PC-9 (cell line): ENCODE measurements at regions not wholly inside any gene's neighbourhood (a gene's known extent, or its start where the extent isn't known, plus 50 kb on each side); places are given as distances from the start of the nearest gene placed in this dataset.

ENCODE experiments used
- BruUV-seq: library from RNA; stranded (reverse); fragments of 400-500 nt; replicated peaks from 2 replicates; lab custom pipeline; 2021; lab: Mats Ljungman, UMichigan
- CTCF ChIA-PET: fragments of 300-600 bp; sonication (Branson Sonifier 250); formaldehyde crosslinking; loops from one replicate; lab custom pipeline; 2022; ENCODE audit warnings: antibody characterized with exemption; lab: Charles Lee
- POLR2A ChIA-PET: fragments of 300-600 bp; sonication (Branson Sonifier 250); formaldehyde crosslinking; loops from one replicate; lab custom pipeline; 2022; ENCODE audit warnings: antibody characterized with exemption; ENCODE audit not compliant: unreplicated experiment; lab: Charles Lee
- DNase-seq, 2 experiments: peaks; one replicate each; pipeline versions ENCODE4 v3.0.0 to v3.0.0-alpha.2; 2015 to 2022; ENCODE audit warnings: mixed read lengths in 1 of 2
- H2AFZ ChIP-seq: fragments of 200-600 bp; sonication (generic); 2 replicates; pipeline ENCODE4 v1.8.1; 2017; ENCODE audit warnings: antibody characterized with exemption
- H3F3A ChIP-seq: fragments of 200-600 bp; sonication (generic); 2 replicates; pipeline ENCODE4 v1.8.1; 2017; ENCODE audit warnings: antibody characterized with exemption, mild to moderate bottlenecking, low read depth; ENCODE audit not compliant: insufficient read depth
- H3K27ac ChIP-seq: fragments of 200-600 bp; sonication (generic); 2 replicates; pipeline ENCODE4 v1.6.1; 2016; ENCODE audit warnings: mixed run types
- H3K27me3 ChIP-seq: fragments of 200-600 bp; sonication (generic); 2 replicates; pipeline ENCODE4 v1.6.1; 2016; ENCODE audit warnings: low read depth, mixed run types; ENCODE audit not compliant: insufficient read depth
- H3K36me3 ChIP-seq: fragments of 200-600 bp; sonication (generic); 2 replicates; pipeline ENCODE4 v1.6.1; 2016; ENCODE audit warnings: low read depth, mixed run types
- H3K4me1 ChIP-seq: fragments of 200-600 bp; sonication (generic); replicated peaks from 2 replicates; pipeline ENCODE4 v1.6.1; 2016; ENCODE audit warnings: mixed run types; ENCODE audit not compliant: insufficient read depth
- H3K4me2 ChIP-seq: fragments of 200-600 bp; sonication (generic); 2 replicates; pipeline ENCODE4 v1.6.1; 2017; ENCODE audit warnings: mixed run types
- H3K4me3 ChIP-seq: fragments of 200-600 bp; sonication (generic); 2 replicates; pipeline ENCODE4 v1.6.1; 2016; ENCODE audit warnings: mixed run types
- H3K79me2 ChIP-seq: fragments of 200-600 bp; sonication (generic); 2 replicates; pipeline ENCODE4 v1.6.1; 2017; ENCODE audit warnings: low read depth, mixed run types
- H3K9me2 ChIP-seq: fragments of 200-600 bp; sonication (generic); 2 replicates; pipeline ENCODE4 v1.8.1; 2017; ENCODE audit warnings: mild to moderate bottlenecking; ENCODE audit not compliant: insufficient read depth
- H3K9me3 ChIP-seq: fragments of 200-600 bp; sonication (generic); 2 replicates; pipeline ENCODE4 v1.8.1; 2016; ENCODE audit warnings: low read depth; ENCODE audit not compliant: insufficient read depth
- H4K20me1 ChIP-seq: fragments of 200-600 bp; sonication (generic); 2 replicates; pipeline ENCODE4 v1.8.1; 2017; ENCODE audit not compliant: insufficient read depth
- EZH2 ChIP-seq: fragments of 200-600 bp; sonication (generic); IDR thresholded peaks from 2 replicates; pipeline ENCODE4 v1.8.0; 2017; ENCODE audit warnings: antibody characterized with exemption, low read depth
- intact Hi-C: fragments of 100-400 bp; cut with micrococcal nuclease; formaldehyde crosslinking; loops from one replicate; pipeline ENCODE4 v1.10.0; 2022; ENCODE audit not compliant: unreplicated experiment
- TF ChIP-seq, protein P1 (sequence below): fragments of 200-600 bp; sonication (generic); conservative IDR thresholded peaks from 2 replicates; pipeline ENCODE4 v1.6.1; 2017; ENCODE audit warnings: mixed run types, antibody characterized with exemption, mild to moderate bottlenecking, moderate library complexity

DNA sequence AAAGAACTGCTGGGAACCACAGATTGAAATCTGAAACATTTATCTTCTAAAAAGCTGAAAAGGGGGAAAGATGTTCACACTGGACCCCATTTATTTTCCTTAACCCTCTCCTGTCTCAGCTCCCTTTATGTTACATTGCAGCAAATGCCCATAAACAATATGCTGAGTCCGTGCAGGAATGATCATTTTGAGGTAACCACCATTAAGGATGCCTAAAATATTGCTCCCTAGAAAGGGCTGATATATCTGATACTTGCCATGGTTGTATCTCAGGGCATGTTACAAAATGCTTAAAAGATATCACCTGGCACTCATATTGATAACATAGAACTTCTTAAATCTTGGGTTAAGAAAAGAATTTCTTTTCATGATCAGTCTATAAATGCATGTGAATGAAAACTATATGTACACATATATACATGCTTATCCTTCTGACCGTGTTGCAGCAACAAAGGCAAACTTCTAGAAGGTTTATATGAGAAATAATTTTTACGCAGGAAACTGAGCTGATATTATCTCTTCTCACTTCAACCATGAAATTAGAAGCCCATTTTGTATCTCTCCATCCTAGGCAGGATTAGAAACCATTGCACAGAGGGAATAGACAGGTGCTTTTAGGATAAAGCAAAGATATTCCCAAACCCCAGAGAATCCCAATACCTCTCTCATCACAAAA is 362.7 kb upstream of the SLC30A5 start:
- H3K9me2 ChIP-seq, result 0 out of 2 replicates have a peak, but pooled peaks cover 5% of the 10 kb centered on the region
- H4K20me1 ChIP-seq, result no peaks in the 10 kb centered on the region
- H3K79me2 ChIP-seq, result no peaks in the 10 kb centered on the region
- no peak for DNase-seq
- no peak overlapping the region for H3K27ac ChIP-seq
- intact Hi-C loops, result no loop called here
- no peaks in the 10 kb centered on the region for H3K27me3 ChIP-seq
- no peaks in the 10 kb centered on the region for H3K9me3 ChIP-seq
- H3K4me3 ChIP-seq, result no peak overlapping the region
- H3F3A ChIP-seq, result no peaks in the 10 kb centered on the region
- no peak for TF ChIP-seq EZH2
- TF ChIP-seq, protein P1, sequence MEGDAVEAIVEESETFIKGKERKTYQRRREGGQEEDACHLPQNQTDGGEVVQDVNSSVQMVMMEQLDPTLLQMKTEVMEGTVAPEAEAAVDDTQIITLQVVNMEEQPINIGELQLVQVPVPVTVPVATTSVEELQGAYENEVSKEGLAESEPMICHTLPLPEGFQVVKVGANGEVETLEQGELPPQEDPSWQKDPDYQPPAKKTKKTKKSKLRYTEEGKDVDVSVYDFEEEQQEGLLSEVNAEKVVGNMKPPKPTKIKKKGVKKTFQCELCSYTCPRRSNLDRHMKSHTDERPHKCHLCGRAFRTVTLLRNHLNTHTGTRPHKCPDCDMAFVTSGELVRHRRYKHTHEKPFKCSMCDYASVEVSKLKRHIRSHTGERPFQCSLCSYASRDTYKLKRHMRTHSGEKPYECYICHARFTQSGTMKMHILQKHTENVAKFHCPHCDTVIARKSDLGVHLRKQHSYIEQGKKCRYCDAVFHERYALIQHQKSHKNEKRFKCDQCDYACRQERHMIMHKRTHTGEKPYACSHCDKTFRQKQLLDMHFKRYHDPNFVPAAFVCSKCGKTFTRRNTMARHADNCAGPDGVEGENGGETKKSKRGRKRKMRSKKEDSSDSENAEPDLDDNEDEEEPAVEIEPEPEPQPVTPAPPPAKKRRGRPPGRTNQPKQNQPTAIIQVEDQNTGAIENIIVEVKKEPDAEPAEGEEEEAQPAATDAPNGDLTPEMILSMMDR, result no peak
- H3K4me1 ChIP-seq, result no peaks in the 10 kb centered on the region; the same call in 1 of the 2 replicates
- BruUV-seq, result no TSS peak
- no peak overlapping the region for H3K4me2 ChIP-seq
- CTCF ChIA-PET, result no interaction called here
- no peaks in the 10 kb centered on the region for H3K36me3 ChIP-seq
- POLR2A ChIA-PET, result interaction anchor here (1.0 kb wide), 1 partner anchor 112 kb away, joined by 6 read pairs; no protein-coding TSS in a partner anchor
- H2AFZ ChIP-seq, result no peak overlapping the region

DNA sequence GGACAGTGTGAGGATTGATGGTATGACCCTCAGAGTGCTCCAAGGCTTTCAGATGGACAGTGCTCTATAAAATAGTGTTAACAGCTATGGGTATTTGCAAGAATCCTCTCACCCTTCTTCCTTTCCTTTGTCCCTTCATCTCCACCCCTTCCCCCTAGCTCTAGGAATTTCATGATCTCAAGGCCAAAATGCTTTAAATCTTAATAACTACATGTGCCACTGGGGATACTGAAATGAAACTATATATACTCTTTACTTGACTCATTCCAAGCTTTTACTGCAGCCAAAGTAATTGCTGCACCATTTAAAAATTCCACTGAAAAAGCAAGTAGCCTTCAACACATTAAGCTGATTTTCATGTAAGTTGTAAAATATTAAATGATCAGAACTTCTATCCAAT is 361.6 kb upstream of the SLC30A5 start:
- no peak overlapping the region for H3K4me2 ChIP-seq
- H3K9me3 ChIP-seq, result no peaks in the 10 kb centered on the region
- H4K20me1 ChIP-seq, result no peaks in the 10 kb centered on the region
- intact Hi-C loops, result no loop called here
- CTCF ChIA-PET, result no interaction called here
- no TSS peak for BruUV-seq
- no peaks in the 10 kb centered on the region; the same call in 1 of the 2 replicates for H3K4me1 ChIP-seq
- no peaks in the 10 kb centered on the region for H3F3A ChIP-seq
- no peak overlapping the region for H3K27ac ChIP-seq
- H3K79me2 ChIP-seq, result no peaks in the 10 kb centered on the region
- H2AFZ ChIP-seq, result no peak overlapping the region
- no peaks in the 10 kb centered on the region for H3K36me3 ChIP-seq
- no peak for TF ChIP-seq EZH2
- TF ChIP-seq, protein P1, result no peak
- no peak overlapping the region for H3K4me3 ChIP-seq
- 0 out of 2 replicates have a peak, but pooled peaks cover 5% of the 10 kb centered on the region for H3K9me2 ChIP-seq
- POLR2A ChIA-PET, result no interaction called here
- no peak for DNase-seq
- no peaks in the 10 kb centered on the region for H3K27me3 ChIP-seq

DNA sequence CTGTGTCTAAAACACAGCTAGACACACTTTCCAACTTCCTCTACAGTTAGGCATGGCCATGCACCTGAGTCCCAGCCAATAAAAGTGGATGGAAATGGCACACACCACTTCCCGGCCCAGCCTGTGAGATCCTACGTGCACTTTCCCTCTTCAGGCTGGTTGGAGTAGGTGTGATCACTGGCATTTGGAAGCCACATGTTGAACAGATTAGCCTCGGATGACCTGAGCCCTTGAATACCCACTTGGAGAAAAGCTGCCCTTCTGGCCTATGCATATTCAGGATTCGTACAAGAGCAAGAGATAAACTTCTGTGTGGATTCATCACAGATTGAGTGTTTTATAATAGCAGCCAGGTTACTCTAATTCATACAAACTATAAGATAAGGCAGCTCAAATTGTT is 359.0 kb upstream of the SLC30A5 start:
- ChIA-PET POLR2A (no interaction called here), CTCF (no interaction called here)
- no peaks in the 10 kb centered on the region for H4K20me1 ChIP-seq
- no peak overlapping the region for H3K4me3 ChIP-seq
- no peaks in the 10 kb centered on the region for H3K27me3 ChIP-seq
- H3F3A ChIP-seq, result no peaks in the 10 kb centered on the region
- no peak for TF ChIP-seq EZH2
- TF ChIP-seq, protein P1, result no peak
- BruUV-seq, result no TSS peak
- no peaks in the 10 kb centered on the region for H3K36me3 ChIP-seq
- H3K4me2 ChIP-seq, result no peak overlapping the region
- H3K27ac ChIP-seq, result no peak overlapping the region
- H3K9me3 ChIP-seq, result no peaks in the 10 kb centered on the region
- intact Hi-C loops, result no loop called here
- no peak overlapping the region for H2AFZ ChIP-seq
- H3K4me1 ChIP-seq, result no peaks in the 10 kb centered on the region; the same call in 1 of the 2 replicates
- DNase-seq, result no peak
- 0 out of 2 replicates have a peak, but pooled peaks cover 5% of the 10 kb centered on the region for H3K9me2 ChIP-seq
- no peaks in the 10 kb centered on the region for H3K79me2 ChIP-seq
